ENCODE measurements at regions not wholly inside any gene's neighbourhood (a gene's known extent, or its start where the extent isn't known, plus 50 kb on each side); places are given as distances from the start of the nearest gene placed in this dataset.

GRCh38 chr5:135208903-135209721 is 175.1 kb upstream of the PITX1 start (continued):
- TF ChIP-seq, protein P1, sequence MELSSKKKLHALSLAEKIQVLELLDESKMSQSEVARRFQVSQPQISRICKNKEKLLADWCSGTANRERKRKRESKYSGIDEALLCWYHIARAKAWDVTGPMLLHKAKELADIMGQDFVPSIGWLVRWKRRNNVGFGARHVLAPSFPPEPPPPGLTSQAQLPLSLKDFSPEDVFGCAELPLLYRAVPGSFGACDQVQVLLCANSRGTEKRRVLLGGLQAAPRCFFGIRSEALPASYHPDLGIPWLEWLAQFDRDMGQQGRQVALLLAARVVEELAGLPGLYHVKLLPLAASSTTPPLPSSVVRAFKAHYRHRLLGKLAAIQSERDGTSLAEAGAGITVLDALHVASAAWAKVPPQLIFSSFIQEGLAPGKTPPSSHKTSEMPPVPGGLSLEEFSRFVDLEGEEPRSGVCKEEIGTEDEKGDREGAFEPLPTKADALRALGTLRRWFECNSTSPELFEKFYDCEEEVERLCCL (CRISPR knock-in tag; IDR thresholded peaks at IDR 0.05; ENCODE audit: borderline replicate concordance) = no peak
- TF ChIP-seq, protein P2, sequence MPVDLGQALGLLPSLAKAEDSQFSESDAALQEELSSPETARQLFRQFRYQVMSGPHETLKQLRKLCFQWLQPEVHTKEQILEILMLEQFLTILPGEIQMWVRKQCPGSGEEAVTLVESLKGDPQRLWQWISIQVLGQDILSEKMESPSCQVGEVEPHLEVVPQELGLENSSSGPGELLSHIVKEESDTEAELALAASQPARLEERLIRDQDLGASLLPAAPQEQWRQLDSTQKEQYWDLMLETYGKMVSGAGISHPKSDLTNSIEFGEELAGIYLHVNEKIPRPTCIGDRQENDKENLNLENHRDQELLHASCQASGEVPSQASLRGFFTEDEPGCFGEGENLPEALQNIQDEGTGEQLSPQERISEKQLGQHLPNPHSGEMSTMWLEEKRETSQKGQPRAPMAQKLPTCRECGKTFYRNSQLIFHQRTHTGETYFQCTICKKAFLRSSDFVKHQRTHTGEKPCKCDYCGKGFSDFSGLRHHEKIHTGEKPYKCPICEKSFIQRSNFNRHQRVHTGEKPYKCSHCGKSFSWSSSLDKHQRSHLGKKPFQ (CRISPR knock-in tag; IDR thresholded peaks at IDR 0.05; ENCODE audit: insufficient replicate concordance) = no peak
- no peak for TF ChIP-seq CENPT (CRISPR knock-in tag; IDR thresholded peaks at IDR 0.05; ENCODE audit: low read depth)
- TF ChIP-seq ZNF772 (CRISPR knock-in tag; IDR thresholded peaks at IDR 0.05) = no peak
- 0 out of 2 replicates have a peak, but pooled peaks have one; percentile 25 for TF ChIP-seq RARA (CRISPR knock-in tag; IDR thresholded peaks at IDR 0.05)
- no peak for TF ChIP-seq ZSCAN30 (CRISPR knock-in tag; IDR thresholded peaks at IDR 0.05)
- peak; percentile 56 for TF ChIP-seq SAP130 (CRISPR knock-in tag; IDR thresholded peaks at IDR 0.05; ENCODE audit: low read depth)
- no peak for TF ChIP-seq ELK4 (CRISPR knock-in tag; IDR thresholded peaks at IDR 0.05; ENCODE audit: borderline replicate concordance)
- no peak for TF ChIP-seq ZMYM3 (CRISPR knock-in tag; IDR thresholded peaks at IDR 0.05)
- TF ChIP-seq ZSCAN21 (CRISPR knock-in tag; IDR thresholded peaks at IDR 0.05; ENCODE audit: borderline replicate concordance) = no peak
- no peak for TF ChIP-seq BRD4 (CRISPR knock-in tag; IDR thresholded peaks at IDR 0.05)
- no peak for TF ChIP-seq ARID3A (IDR thresholded peaks at IDR 0.05; ENCODE audit: low read depth, low read length)
- no peak for TF ChIP-seq ZNF143 (CRISPR knock-in tag; IDR thresholded peaks at IDR 0.05)
- no peak for TF ChIP-seq FOXP1 (IDR thresholded peaks at IDR 0.05)
- TF ChIP-seq FOXP1 (CRISPR knock-in tag; IDR thresholded peaks at IDR 0.05) = 0 out of 2 replicates have a peak, but pooled peaks have one; percentile 21
- TF ChIP-seq, protein P3, sequence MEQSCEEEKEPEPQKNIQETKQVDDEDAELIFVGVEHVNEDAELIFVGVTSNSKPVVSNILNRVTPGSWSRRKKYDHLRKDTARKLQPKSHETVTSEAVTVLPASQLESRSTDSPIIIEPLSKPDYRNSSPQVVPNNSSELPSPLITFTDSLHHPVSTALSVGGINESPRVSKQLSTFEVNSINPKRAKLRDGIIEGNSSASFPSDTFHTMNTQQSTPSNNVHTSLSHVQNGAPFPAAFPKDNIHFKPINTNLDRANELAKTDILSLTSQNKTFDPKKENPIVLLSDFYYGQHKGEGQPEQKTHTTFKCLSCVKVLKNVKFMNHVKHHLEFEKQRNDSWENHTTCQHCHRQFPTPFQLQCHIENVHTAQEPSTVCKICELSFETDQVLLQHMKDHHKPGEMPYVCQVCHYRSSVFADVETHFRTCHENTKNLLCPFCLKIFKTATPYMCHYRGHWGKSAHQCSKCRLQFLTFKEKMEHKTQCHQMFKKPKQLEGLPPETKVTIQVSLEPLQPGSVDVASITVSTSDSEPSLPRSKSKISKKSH (CRISPR knock-in tag; IDR thresholded peaks at IDR 0.05; ENCODE audit: borderline replicate concordance) = no peak
- TF ChIP-seq, protein P4, sequence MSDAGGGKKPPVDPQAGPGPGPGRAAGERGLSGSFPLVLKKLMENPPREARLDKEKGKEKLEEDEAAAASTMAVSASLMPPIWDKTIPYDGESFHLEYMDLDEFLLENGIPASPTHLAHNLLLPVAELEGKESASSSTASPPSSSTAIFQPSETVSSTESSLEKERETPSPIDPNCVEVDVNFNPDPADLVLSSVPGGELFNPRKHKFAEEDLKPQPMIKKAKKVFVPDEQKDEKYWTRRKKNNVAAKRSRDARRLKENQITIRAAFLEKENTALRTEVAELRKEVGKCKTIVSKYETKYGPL (CRISPR knock-in tag; IDR thresholded peaks at IDR 0.05) = no peak
- no peak for TF ChIP-seq ZNF639 (CRISPR knock-in tag; conservative IDR thresholded peaks at IDR 0.05)
- TF ChIP-seq AGO2 (optimal IDR thresholded peaks at IDR 0.05; ENCODE audit: low read depth, low read length) = no peak
- TF ChIP-seq KLF11 (CRISPR knock-in tag; IDR thresholded peaks at IDR 0.05) = no peak
- TF ChIP-seq FOSL2 (CRISPR knock-in tag; IDR thresholded peaks at IDR 0.05) = peak; percentile 86

Data from HepG2 (cell line).